RKO (cell line): ENCODE measurements at regions not wholly inside any gene's neighbourhood (a gene's known extent, or its start where the extent isn't known, plus 50 kb on each side); places are given as distances from the start of the nearest gene placed in this dataset.

ENCODE experiments used
- DNase-seq: peaks from one replicate; pipeline ENCODE4 v3.0.0-alpha.2; 2016; ENCODE audit warnings: low spot score

DNA sequence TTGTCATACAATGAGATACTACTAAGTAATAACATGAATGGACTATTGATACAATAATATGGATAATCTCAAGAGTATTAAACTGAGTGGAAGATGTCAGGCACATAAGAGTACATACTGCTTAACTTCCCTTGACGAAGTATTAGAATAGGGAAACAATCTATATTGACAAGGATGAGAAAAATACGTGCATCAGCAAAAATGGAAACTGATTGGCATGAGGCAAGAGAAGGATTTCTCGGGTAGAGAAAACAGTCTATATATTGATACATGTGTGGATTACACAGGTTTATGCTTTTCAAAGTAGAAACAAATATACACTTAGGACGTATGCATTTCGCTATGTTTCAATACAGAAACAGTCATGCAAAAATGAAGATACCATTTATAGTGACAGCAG lies 57.4 kb downstream of the PRR20E start:
- no peak for DNase-seq

DNA sequence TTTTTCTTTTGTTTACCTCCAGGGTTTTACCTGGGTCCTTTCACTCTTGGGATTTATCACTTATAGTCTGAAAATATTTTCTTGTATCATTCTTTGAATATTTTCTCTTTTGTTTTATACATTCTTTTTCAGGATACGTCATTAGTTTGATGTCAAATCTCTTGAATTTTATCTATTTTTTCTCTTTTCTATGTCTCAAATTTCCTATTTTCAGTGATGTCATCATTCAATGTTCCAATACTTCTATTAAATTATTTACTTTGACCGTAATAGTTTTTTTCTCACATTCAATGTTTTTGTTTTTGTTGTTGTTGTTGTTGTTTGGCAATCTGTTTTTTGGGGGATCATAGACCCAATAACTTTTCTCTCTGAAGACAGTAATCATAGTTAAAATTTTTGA lies 83.5 kb downstream of the PRR20E start:
- no peak for DNase-seq

DNA sequence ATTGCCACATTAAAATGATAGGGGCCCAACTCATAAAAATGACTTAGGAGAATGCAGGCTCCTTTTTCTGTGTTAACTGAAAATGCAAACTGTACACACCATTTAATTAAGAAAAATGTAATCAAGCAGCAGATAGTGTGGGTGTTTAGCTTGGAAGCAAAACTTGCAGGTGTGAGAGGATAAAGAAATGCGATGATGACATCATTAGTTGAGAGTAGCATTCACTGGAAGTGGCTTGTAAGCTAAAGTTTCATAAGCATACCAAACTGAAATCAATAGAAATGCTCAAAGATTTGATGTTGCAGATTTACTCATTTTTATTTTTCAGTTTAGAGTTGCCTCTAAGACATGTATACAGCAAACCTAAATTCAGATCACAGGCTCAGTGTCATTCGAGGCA lies 86.6 kb downstream of the PRR20E start:
- no peak for DNase-seq

DNA sequence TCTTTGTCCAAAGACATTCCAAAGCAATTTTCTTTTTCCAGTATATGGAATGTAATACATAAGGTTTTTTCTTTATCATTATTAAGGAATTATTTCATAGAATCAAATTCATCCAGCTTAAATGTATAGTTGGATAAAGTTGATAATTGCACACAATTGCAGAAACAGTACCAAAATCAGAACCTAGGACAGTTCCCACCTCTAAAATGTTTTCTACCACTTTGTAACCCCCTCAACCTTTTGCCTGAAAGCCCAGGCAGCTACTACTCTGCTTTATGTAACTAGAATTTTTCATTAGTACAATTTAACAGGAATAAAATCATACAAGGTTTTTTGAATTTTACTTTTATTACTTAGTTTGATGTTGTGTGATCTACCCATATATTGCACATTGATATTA lies 98.0 kb downstream of the PRR20E start:
- DNase-seq: no peak

DNA sequence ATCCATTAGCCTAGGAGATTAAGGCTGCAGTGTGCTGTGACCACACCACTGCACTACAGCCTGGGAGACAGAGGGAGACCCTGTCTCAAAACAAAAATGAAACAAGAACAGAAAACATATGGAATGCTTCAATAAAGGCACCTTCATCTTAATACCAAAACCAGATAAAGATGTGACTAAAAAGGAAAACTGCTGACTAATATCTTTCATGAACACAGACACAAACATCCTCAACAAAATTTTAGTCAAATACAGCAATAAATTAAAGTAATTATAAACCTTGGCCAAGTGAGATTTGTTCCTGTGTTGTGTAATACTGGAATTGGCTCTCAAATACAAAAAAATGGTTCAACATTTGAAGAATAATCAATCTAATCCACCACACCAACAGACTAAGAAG lies 103.5 kb downstream of the PRR20E start:
- no peak for DNase-seq

DNA sequence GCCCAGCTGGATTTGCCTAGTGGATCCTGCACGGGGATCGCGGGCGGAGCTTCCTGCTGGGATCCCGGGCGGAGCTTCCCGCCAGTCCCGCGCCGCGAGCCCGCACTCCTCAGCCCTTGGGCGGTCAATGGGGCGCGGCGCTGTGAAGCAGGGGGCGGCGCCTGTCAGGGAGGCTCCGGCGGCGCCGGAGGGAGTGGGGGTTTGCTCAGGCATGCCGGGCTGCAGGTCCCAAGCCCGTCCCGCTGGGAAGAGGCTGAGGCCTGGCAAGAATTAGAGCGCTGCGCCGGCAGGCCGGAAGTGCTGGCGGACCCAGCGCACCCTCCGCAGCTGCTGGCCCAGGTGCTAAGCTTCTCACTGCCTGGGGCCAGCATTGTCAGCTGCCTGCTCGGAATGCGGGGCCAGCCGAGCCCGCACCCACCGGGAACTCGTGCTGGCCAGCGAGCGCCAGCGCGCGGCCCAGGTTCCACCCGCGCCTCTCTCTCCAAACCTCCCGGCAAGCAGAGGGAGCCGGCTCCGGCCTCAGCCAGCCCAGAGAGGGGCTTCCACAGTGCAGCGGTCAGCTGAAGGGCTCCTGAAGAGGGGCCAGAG lies 119.6 kb downstream of the PRR20E start:
- DNase-seq: no peak

DNA sequence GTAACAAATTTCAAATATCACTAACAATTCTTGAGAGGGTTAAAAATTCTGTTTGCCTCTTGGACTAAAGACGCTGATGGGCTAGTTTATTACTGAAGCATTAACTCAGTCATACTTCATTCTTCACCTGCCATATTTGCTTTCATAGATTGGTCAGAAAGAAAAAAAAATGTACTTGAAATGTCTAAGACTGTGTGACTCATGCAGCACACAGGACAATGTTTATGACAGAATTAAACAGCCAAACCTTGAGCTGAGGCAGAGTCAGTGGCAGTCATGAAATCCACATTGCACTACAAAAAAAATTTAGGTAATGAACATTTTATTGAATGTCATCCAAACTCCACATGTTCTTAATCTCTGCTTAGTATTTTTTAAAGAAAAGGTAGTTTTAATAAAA lies 135.6 kb downstream of the PRR20E start:
- no peak for DNase-seq

DNA sequence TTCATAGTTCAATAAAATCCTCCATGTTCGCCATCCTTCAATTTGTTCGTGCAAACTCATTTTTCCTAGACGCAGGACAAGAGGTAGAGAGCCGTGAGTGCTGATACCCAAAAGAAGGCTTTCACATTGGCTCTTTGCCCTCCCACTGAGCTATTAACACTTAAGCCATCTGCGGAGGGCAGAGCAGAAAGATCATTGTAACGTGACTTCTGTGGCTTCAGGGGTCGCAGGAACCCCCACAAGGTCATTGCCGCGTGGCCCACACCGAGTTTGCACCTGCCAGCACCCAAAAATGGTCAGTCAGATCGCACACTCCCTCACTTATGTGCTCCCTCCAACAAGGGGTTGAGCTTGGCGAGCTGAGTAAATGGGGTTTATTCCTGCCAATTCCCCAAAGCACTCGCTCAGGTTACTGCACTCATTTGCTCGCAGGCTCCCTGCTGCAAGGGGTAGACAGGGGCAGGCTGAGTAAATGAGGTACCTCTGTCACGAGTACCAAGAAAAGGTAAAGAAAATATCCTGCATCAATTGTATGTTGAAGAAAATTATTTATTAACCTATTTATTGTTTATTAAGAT lies 144.1 kb downstream of the PRR20E start:
- DNase-seq: no peak

DNA sequence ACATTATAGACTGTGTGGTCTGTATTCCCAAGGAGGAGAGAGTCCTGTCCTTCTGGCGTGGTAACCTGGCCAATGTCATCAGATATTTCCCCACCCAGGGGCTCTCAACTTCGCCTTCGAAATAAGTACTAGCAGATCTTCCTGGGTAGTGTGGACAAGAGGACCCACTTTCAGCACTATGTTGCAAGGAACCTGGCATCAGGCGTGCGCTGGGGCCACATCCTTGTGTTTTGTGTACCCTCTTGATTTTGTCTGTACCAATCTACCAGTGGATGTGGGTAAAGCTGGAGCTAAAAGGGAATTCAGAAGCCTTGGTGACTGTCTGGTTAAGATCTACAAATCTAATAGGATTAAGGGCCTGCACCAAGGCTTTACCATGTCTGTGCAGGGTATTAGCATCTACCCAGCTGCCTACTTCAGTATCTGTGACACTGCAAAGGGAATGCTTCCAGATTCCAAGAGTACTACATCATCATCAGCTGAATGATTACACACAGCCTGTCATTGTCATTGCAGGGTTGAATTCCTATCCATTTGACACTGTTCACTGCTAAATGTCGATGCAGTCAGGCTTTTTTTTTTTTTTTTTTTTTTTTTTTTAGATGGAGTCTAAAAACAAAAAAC lies 148.0 kb downstream of the PRR20E start:
- peak; percentile 56 for DNase-seq

DNA sequence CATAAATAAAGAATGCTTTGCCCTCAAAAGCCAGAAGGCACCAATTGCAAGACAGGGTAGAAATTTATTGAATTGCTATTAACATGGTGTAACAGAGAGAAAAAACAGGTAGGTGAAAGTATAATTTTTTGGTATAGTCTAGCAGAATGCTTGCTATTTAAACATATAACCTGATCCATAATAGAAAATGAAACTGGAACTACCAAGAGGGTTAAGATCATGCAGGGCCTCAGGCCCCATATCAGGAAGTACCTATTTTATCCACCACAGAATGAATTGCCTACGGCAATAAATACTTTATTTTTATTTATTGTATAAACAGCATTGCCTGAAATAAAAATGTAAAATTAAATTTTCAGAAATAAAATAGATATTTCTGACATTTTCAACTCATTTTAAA lies 159.5 kb downstream of the PRR20E start:
- DNase-seq: no peak

DNA sequence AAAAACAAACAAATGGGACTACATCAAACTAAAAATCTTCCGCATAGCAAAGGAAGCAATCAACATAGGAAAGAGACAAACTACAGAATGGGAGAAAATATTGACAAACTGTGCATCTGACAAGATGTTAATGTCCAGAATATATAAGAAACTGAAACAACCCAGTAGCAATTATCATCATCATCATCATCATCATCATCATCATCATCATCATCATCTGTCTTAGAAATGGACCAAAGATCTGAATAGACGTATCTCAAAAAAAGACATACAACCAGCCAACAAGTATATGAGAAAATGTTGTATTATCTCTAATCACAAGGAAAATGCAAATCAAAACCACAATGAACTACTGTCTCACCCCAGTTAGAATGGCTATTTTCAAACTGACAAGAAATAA lies 173.9 kb downstream of the PRR20E start:
- no peak for DNase-seq

DNA sequence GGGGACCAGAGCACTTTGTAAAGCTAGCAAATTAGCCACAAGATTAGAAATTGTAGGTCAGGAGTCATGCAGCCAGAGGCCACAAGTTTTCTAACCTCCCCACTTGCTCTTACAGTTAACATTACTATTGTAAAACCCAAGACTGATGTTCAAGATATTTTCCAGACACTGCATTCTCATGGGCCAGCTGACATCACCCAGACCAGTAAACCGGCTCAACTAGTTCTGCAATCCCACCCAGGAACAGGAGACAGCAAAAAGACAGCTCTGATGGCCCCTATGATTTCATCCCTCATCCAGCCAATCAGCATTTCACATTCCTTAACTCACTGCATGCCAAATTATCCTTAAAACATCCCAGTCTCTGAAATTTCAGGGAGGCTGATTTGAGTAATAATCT lies 178.5 kb downstream of the PRR20E start:
- DNase-seq: no peak

DNA sequence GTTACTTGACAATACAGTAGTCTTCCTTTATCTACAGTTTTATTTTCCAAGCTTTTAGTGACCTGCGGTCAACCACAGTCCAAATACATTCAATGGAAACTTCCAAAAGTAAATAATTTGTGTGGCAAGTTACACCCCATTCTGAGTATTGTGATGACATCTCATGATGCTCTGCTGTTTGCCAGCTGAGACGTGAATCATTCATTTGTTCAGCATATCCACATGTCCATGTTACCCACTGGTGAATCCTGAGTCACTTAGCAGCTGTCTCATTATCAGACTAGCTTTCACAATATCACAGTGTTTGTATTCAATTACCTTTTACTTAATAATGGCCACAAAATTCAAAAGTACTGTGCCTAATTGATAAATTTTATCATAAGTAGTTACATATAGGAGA lies 179.8 kb downstream of the PRR20E start:
- DNase-seq: peak; percentile 20

DNA sequence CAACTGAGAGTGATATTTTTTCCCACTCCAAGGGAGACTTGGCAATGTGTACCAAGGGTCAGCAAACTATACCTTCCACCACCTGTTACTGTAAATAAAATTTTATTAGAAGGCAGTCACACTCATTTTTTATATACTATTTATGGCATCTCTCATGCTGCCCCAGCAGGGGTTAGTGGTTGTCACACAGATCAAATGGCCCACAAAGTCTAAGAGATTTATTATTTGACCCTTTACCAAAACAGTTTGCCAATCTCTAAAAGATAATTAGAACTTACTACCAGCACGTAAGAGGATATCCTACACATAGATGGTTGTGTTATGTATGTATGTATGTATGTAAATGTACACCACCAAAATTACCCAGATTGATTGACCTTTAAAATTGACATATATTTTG lies 185.1 kb downstream of the PRR20E start:
- no peak for DNase-seq

DNA sequence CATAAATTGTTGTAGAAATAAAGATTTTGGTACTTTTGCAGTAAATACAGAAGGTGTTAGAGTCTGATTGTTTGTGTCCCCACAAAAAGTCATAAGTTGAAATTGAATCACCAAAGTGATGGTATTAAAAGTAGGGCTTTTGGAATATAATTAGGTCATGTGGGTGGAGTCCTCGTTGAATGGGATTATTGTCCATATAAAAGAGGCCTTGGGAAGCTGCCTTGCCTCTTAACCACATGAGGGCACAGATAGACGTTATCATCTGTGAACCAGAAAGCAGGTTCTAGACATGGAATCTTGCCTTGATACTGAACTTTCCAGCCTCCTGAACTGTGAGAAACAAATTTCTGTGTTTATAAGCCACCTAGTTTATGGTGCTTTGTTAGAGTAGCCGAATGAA lies 186.8 kb downstream of the PRR20E start:
- no peak for DNase-seq

DNA sequence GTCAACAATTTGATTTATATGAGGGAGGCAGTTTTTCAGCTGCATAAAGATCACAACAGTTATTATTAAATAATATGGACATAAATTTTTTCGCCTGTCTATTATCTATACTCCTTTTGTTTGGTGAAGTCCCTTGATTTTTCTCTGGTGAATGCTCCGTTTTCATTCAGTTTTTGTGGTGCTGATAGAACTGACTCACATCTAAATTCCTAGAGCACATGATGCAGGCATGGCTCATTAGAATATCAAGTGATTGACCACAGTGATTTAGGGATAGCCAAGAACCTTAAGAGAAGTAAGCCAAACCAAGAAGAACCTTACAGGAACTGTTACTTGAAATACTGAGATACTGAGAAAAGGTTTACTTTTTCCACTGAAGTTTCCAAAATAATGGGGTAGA lies 208.9 kb downstream of the PRR20E start:
- DNase-seq: no peak

DNA sequence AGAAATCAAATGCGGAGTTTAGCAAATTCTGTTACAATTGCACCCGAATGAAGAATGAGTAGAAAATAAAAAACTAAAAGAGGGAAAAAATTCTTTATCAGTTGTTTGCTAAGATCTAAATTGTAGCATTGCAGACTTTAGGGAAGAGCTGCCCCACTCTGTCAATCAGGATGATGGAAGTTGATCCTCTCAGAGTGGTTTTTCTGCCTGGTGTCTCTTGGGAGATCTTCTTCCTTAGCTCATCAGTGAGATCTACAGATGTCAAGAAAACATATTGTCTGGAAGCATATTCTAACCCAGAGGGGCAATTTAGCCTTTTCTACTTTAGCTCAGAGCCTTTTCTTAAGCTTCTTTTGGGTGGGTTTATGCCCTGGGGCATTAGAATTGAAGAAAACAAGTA lies 223.2 kb upstream of the PCDH17 start:
- DNase-seq: no peak

DNA sequence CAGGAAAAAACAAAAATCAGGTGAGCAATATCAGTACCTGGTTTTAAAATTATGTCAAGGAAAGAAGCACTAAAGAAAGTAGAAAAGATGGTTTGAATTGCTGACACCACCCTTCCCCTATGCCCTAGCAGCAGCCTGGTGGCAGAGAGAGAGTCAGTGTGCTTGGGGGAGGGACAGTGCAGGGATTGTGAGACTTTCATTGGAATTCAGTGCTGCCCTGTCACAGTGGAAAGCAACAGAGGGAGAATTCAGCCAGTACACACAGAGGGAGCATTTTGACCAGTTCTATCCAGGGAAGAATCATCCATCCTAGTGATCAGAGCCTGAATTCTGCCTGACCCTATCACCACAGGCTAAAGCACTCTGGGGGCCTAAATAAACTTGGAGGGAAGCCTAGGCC lies 222.4 kb upstream of the PCDH17 start:
- DNase-seq: no peak

DNA sequence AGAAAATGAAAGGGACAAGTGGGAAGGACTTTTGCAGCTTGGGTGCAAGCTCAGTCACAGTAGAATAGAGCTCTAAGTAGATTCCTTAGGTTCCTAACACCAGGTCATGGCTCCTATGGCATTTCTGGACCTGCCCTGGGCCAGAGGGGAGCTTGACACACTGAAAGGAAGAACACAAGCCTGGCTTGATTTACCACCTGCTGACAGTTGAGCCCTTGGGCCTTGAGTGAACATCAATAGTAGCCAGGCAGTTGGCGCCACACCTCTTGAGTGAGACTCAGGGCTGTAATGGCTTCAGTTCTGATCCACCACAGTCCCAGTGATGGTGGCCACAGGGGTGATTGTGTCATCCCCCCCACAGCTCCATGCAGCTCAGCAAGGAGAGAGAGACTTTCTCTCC lies 221.9 kb upstream of the PCDH17 start:
- no peak for DNase-seq

DNA sequence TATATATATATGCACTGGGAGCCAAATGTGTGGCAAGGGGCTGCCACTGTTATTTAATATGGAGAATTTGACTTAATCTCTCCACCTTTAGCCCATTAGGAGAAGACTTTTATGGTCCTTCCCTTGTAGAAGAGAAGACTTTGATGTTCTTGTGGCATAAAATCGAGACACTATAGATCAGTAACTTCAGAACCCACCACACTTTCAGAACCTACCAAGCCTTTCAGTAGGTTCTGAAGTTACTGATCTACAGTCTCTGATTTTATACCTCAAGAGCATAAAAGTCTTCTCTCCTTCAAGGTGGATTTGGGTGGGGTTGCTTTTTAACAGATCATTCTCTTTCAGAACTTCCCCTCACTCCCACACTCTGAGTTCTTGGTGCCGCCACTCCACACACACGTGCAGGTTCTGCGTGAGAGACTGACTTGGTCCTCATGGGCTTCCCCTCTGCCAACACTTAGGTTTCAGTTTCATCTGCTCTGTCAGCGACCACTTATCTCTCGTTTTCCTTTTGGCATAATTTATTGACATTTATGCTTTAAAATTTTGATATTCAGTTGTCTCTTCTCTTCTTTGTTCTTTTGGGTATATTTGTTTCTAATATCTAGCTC lies 213.4 kb upstream of the PCDH17 start:
- DNase-seq: no peak

DNA sequence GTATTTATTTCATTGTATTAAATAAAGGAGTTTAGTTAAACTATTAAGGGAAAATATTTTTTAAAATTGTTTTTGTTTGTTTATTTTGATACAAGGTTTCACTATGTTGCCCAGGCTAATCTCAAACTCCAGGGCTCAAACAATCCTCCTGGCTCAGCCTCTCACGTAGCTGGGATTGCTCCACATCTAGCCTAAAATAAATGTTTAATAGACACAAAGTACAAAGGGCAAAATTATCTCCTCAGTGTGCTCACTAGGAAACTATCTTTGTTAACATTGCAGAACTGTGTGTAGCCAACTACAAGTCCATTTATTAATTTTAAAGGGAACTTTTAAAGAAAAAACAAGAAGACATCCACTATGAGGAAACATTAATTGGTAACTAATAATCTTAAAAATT lies 207.2 kb upstream of the PCDH17 start:
- no peak for DNase-seq

DNA sequence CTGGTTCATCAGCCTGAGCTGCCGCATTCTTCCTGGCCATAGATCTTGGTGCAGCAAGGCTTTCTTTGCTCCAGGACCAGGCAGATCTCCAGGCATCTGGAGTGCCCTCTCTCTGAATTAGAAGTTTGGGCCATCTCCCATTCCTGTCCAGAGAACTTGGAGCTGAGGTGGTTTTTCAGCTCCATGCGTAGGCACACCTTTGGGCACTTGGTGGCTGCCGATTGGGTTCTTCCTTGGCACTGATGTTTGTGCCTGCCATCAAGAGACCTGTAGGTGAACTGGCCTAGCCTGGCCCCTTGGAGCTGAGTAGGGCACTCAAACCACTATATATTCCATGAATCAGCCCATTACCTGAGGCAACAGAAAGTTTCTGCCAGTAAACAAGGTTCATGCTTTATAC lies 206.0 kb upstream of the PCDH17 start:
- no peak for DNase-seq

DNA sequence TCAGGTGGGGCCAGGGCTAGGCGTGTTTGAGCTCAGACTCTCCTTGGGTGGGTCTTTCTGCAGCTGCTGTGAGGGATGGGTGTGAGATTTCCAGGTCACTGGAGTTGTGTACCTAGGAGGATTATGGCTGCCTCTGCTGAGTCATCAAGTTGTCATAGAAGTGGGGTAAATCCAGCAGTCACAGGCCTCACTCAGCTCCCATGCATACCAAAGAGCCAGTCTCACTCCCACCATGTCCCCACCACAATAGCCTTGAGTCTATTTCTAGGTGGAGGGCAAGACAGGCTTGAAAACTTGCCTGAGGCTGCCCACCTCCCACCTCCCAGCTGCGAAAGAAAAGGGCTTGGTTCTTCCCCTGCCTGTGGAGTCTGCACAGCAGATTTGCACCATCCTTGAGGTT lies 194.0 kb upstream of the PCDH17 start:
- DNase-seq: peak; percentile 3

DNA sequence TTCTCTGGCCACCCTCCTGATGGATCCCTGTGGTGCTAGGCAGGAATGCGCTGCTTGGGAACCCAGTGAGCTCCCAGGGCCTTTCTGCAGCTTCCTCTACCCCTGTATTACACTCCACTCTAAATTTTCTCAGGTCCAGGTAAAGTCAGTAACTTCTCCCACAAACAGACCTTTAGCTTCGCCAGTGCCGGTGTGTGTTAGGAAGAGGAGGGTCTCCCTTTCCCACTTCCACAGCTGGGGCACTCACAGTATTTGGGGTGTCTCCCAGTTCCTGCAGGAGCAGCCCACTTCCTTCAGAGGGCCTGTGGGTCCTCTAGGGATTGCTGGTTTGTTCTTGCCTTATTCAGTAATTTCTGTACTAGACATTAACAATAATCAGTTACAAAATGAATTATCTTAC lies 193.5 kb upstream of the PCDH17 start:
- no peak for DNase-seq
